HUDEP-2 (cell line): ENCODE measurements at regions not wholly inside any gene's neighbourhood (a gene's known extent, or its start where the extent isn't known, plus 50 kb on each side); places are given as distances from the start of the nearest gene placed in this dataset.
"Not testable (repeated sequence)": the region's sequence is repeated elsewhere in the genome, so short reads cannot be mapped to it uniquely, and the experiment has no call there.

Experiments used
- DNase-seq, 76 experiments: peaks; one replicate each; lab custom pipeline; 2025; ENCODE audit not compliant: unreplicated experiment in 76 of 76; lab: John Stamatoyannopoulos, UW

GRCh38 chr16:31581065-31581464 lies 53.4 kb downstream of the AHSP start:
- not testable (repeated sequence) for DNase-seq

GRCh38 chr16:31601737-31602384 lies 74.2 kb downstream of the AHSP start:
- DNase-seq = not testable (repeated sequence)

GRCh38 chr16:31618130-31618529 lies 90.4 kb downstream of the AHSP start:
- no peak for DNase-seq

- no peak for DNase-seq
Measured at GRCh38 chr16:31636433-31636832, 108.7 kb downstream of the AHSP start.

GRCh38 chr16:31641279-31641678 lies 113.6 kb downstream of the AHSP start:
- no peak for DNase-seq

- DNase-seq = not testable (repeated sequence)
Measured at GRCh38 chr16:31655674-31656073, 128.0 kb downstream of the AHSP start.

GRCh38 chr16:31664683-31665482 lies 137.2 kb downstream of the AHSP start:
- DNase-seq = no peak

- DNase-seq = no peak
Measured at GRCh38 chr16:31674686-31675085, 147.0 kb downstream of the AHSP start.

- DNase-seq = no peak
Measured at GRCh38 chr16:31676731-31677130, 149.0 kb downstream of the AHSP start.

- no peak for DNase-seq
Measured at GRCh38 chr16:31678649-31679325, 151.1 kb downstream of the AHSP start.

- DNase-seq = not testable (repeated sequence)
Measured at GRCh38 chr16:31689331-31689730, 161.6 kb downstream of the AHSP start.

GRCh38 chr16:31692338-31692737 lies 164.6 kb downstream of the AHSP start:
- DNase-seq = not testable (repeated sequence)

GRCh38 chr16:31693733-31694132 lies 166.0 kb downstream of the AHSP start:
- no peak for DNase-seq

- no peak for DNase-seq
Measured at GRCh38 chr16:31694461-31694860, 166.8 kb downstream of the AHSP start.

GRCh38 chr16:31695667-31696066 lies 168.0 kb downstream of the AHSP start:
- DNase-seq = peak in 1 of 76 experiments; percentile 10

- DNase-seq = peak in 23 of 76 experiments; percentile 4 to 48 (median 19)
Measured at GRCh38 chr16:31696968-31697743, 169.5 kb downstream of the AHSP start.

GRCh38 chr16:31697744-31698125 lies 170.0 kb downstream of the AHSP start:
- no peak for DNase-seq

- DNase-seq = no peak
Measured at GRCh38 chr16:31698901-31699300, 171.2 kb downstream of the AHSP start.

- DNase-seq = no peak
Measured at GRCh38 chr16:31699601-31700000, 171.9 kb downstream of the AHSP start.

- DNase-seq = peak in 56 of 76 experiments; percentile 20 to 89 (median 76)
Measured at GRCh38 chr16:31700200-31700529, 172.5 kb downstream of the AHSP start.
